H1 (cell line): ENCODE measurements at regions not wholly inside any gene's neighbourhood (a gene's known extent, or its start where the extent isn't known, plus 50 kb on each side); places are given as distances from the start of the nearest gene placed in this dataset.

Experiments used
- CTCF ChIA-PET: fragments of 300-600 bp; sonication (Branson Sonifier 250); formaldehyde crosslinking; loops from one replicate; lab custom pipeline; 2021; ENCODE audit not compliant: partially characterized antibody; lab: Charles Lee
- POLR2A ChIA-PET: fragments of 300-600 bp; sonication (Branson Sonifier 250); formaldehyde crosslinking; loops from one replicate; lab custom pipeline; 2021; ENCODE audit warnings: inconsistent platforms; ENCODE audit not compliant: partially characterized antibody; lab: Charles Lee
- DNase-seq, 2 experiments: peaks; one replicate each; pipeline versions ENCODE4 v3.0.0 to v3.0.0-alpha.2; 2010 to 2022; ENCODE audit warnings: low spot score in 2 of 2, low read depth in 1 of 2, mixed read lengths in 1 of 2
- FAIRE-seq: peaks from 2 replicates; lab custom pipeline; 2011; peaks lifted over from hg19 to GRCh38; lab: Jason Lieb, UNC
- H2AFZ ChIP-seq: 2 replicates; pipeline ENCODE4 v1.8.1; 2012; ENCODE audit warnings: low read length, inconsistent platforms
- H2AK5ac ChIP-seq: 2 replicates; pipeline ENCODE4 v1.6.1; 2013; ENCODE audit warnings: low read depth, low read length
- H2BK120ac ChIP-seq: replicated peaks from 2 replicates; pipeline ENCODE3; 2013; ENCODE audit warnings: low read depth, low read length, inconsistent platforms
- H2BK12ac ChIP-seq: 2 replicates; pipeline ENCODE4 v1.6.1; 2013; ENCODE audit warnings: low read depth, low read length
- H2BK15ac ChIP-seq: 2 replicates; pipeline ENCODE4 v1.6.1; 2013; ENCODE audit warnings: low read length
- H2BK20ac ChIP-seq: 2 replicates; pipeline ENCODE4 v1.6.1; 2013; ENCODE audit warnings: low read length
- H2BK5ac ChIP-seq: 2 replicates; pipeline ENCODE4 v1.6.1; 2013; ENCODE audit warnings: low read depth, low read length
- H3K14ac ChIP-seq: 2 replicates; pipeline ENCODE4 v1.6.1; 2013; ENCODE audit warnings: inconsistent platforms; ENCODE audit not compliant: insufficient read length
- H3K18ac ChIP-seq: 2 replicates; pipeline ENCODE4 v1.6.1; 2013; ENCODE audit warnings: low read length; ENCODE audit errors: extremely low read depth
- H3K23ac ChIP-seq: 2 replicates; pipeline ENCODE4 v1.6.1; 2013; ENCODE audit warnings: inconsistent platforms; ENCODE audit not compliant: insufficient read length
- H3K23me2 ChIP-seq: 2 replicates; pipeline ENCODE4 v1.6.1; 2013; ENCODE audit warnings: low read depth, low read length
- H3K27ac ChIP-seq: 2 replicates; pipeline ENCODE4 v1.6.1; 2011; ENCODE audit warnings: low read depth, low read length, inconsistent platforms
- H3K27me3 ChIP-seq, 4 experiments: replicated peaks in 1 of 4; 1 replicate in 1 of 4; 2 replicates in 3 of 4; pipeline versions ENCODE4 v1.6.1 to v1.8.1; 2011 to 2013; ENCODE audit warnings: low read length in 3 of 4, mild to moderate bottlenecking in 3 of 4, inconsistent platforms in 2 of 4, mixed read lengths in 2 of 4, moderate library complexity in 1 of 4; ENCODE audit not compliant: control insufficient read depth in 3 of 4, insufficient read depth in 3 of 4; ENCODE audit errors: extremely low read depth in 1 of 4
- H3K36me3 ChIP-seq, 4 experiments: 2 replicates each; pipeline versions ENCODE4 v1.6.1 to v1.8.1; 2011 to 2013; ENCODE audit warnings: mild to moderate bottlenecking in 4 of 4, low read length in 3 of 4, moderate library complexity in 2 of 4, control low read depth in 1 of 4, inconsistent platforms in 1 of 4; ENCODE audit not compliant: insufficient read depth in 4 of 4, control insufficient read depth in 2 of 4
- H3K4ac ChIP-seq: replicated peaks from 2 replicates; pipeline ENCODE3; 2013; ENCODE audit warnings: low read length, low read depth, mixed read lengths, inconsistent platforms; ENCODE audit not compliant: insufficient read length
- H3K4me1 ChIP-seq, 4 experiments: replicated peaks in 1 of 4; 1 replicate in 1 of 4; 2 replicates in 3 of 4; pipeline versions ENCODE4 v1.6.1 to v1.8.1; 2011 to 2013; ENCODE audit warnings: low read length in 3 of 4, inconsistent platforms in 2 of 4, mixed read lengths in 1 of 4; ENCODE audit not compliant: insufficient read depth in 4 of 4, control insufficient read depth in 3 of 4
- H3K4me2 ChIP-seq, 2 experiments: 2 replicates each; pipeline versions ENCODE4 v1.6.1 to v1.8.1; 2011 to 2013; ENCODE audit warnings: low read depth in 2 of 2, low read length in 2 of 2, control low read depth in 1 of 2, inconsistent platforms in 1 of 2, mild to moderate bottlenecking in 1 of 2; ENCODE audit not compliant: insufficient read depth in 1 of 2
- H3K4me3 ChIP-seq, 4 experiments: fragments of 200-600, 300-600 bp in 1 of 4; sonication (generic), shearing (Covaris generic), sonication (Bioruptor Twin) in 1 of 4; 2 replicates each; pipeline versions ENCODE4 v1.5.1 to v1.8.1; 2011 to 2016; ENCODE audit warnings: low read length in 4 of 4, low read depth in 3 of 4, control low read depth in 2 of 4, inconsistent platforms in 2 of 4, mild to moderate bottlenecking in 2 of 4, mixed read lengths in 1 of 4, moderate library complexity in 1 of 4; ENCODE audit not compliant: insufficient read depth in 2 of 4; ENCODE audit errors: extremely low read depth in 1 of 4
- H3K56ac ChIP-seq: replicated peaks from 2 replicates; pipeline ENCODE3; 2013; ENCODE audit warnings: low read depth, mild to moderate bottlenecking, mixed read lengths, low read length, inconsistent platforms; ENCODE audit not compliant: insufficient read length
- H3K79me1 ChIP-seq: 2 replicates; pipeline ENCODE4 v1.6.1; 2013; ENCODE audit warnings: low read depth, low read length, control low read depth
- H3K79me2 ChIP-seq, 2 experiments: 2 replicates each; pipeline versions ENCODE4 v1.6.1 to v1.8.1; 2012 to 2013; ENCODE audit warnings: low read length in 2 of 2, mild to moderate bottlenecking in 2 of 2, inconsistent platforms in 1 of 2; ENCODE audit not compliant: insufficient read depth in 2 of 2, control insufficient read depth in 1 of 2
- H3K9ac ChIP-seq, 4 experiments: replicated peaks in 1 of 4; 1 replicate in 1 of 4; 2 replicates in 3 of 4; pipeline versions ENCODE4 v1.6.1 to v1.8.1; 2011 to 2013; ENCODE audit warnings: low read depth in 3 of 4, low read length in 3 of 4, control low read depth in 2 of 4, mild to moderate bottlenecking in 2 of 4, moderate library complexity in 2 of 4, inconsistent platforms in 1 of 4; ENCODE audit errors: extremely low read depth in 1 of 4
- H3K9me3 ChIP-seq, 2 experiments: 2 replicates each; pipeline versions ENCODE4 v1.6.1 to v1.8.1; 2012 to 2013; ENCODE audit warnings: mild to moderate bottlenecking in 2 of 2, moderate library complexity in 2 of 2, control low read depth in 1 of 2, inconsistent platforms in 1 of 2, low read depth in 1 of 2, low read length in 1 of 2, mixed read lengths in 1 of 2; ENCODE audit not compliant: insufficient read depth in 2 of 2
- H4K20me1 ChIP-seq, 2 experiments: replicated peaks in 1 of 2; 2 replicates each; pipeline versions ENCODE3 to v1.8.1; 2011 to 2013; ENCODE audit warnings: inconsistent platforms in 2 of 2, low read length in 2 of 2, mild to moderate bottlenecking in 1 of 2; ENCODE audit not compliant: insufficient read depth in 2 of 2, control insufficient read depth in 1 of 2
- H4K5ac ChIP-seq: 2 replicates; pipeline ENCODE4 v1.6.1; 2013; ENCODE audit warnings: low read length, low read depth, mixed read lengths, inconsistent platforms; ENCODE audit not compliant: insufficient read length
- H4K8ac ChIP-seq: 2 replicates; pipeline ENCODE4 v1.8.0; 2013; ENCODE audit warnings: mild to moderate bottlenecking, moderate library complexity, low read length, inconsistent platforms; ENCODE audit not compliant: insufficient read depth; ENCODE audit errors: extremely low read depth
- H4K91ac ChIP-seq: replicated peaks from 2 replicates; pipeline ENCODE3; 2013; ENCODE audit warnings: low read length, mixed read lengths, inconsistent platforms; ENCODE audit not compliant: insufficient read length
- BRCA1 ChIP-seq: IDR thresholded peaks from 2 replicates; pipeline ENCODE4 v1.6.1; 2012; ENCODE audit warnings: low read depth, low read length, improper control_type of control experiment
- CHD1 ChIP-seq: IDR thresholded peaks from 2 replicates; pipeline ENCODE4 v1.6.1; 2012; ENCODE audit warnings: low read depth, low read length, improper control_type of control experiment
- EZH2 ChIP-seq: fragments of 200-600 bp; sonication (generic); IDR thresholded peaks from 2 replicates; pipeline ENCODE4 v1.7.1; 2012; ENCODE audit warnings: low read depth, mild to moderate bottlenecking, moderate library complexity, low read length, inconsistent platforms; ENCODE audit not compliant: severe bottlenecking
- HDAC6 ChIP-seq: IDR thresholded peaks from one replicate; pipeline ENCODE4 v1.7.1; 2012; ENCODE audit warnings: low read depth, mild to moderate bottlenecking, inconsistent platforms, low read length, moderate library complexity
- JUN ChIP-seq: IDR thresholded peaks from 2 replicates; pipeline ENCODE4 v1.6.1; 2011; ENCODE audit warnings: low read depth, mild to moderate bottlenecking, improper control_type of control experiment, low read length
- JUND ChIP-seq: IDR thresholded peaks from 2 replicates; pipeline ENCODE4 v1.6.1; 2011; ENCODE audit warnings: mild to moderate bottlenecking, improper control_type of control experiment, low read length
- MAFK ChIP-seq: IDR thresholded peaks from 2 replicates; pipeline ENCODE4 v1.6.1; 2012; ENCODE audit warnings: low read depth, mild to moderate bottlenecking, improper control_type of control experiment, low read length
- NRF1 ChIP-seq: IDR thresholded peaks from 2 replicates; pipeline ENCODE4 v1.6.1; 2011; ENCODE audit warnings: mild to moderate bottlenecking, low read depth, low read length, improper control_type of control experiment
- SIX5 ChIP-seq: IDR thresholded peaks from 2 replicates; pipeline ENCODE4 v1.6.1; 2011; ENCODE audit warnings: mild to moderate bottlenecking, low read depth, low read length
- SP4 ChIP-seq: IDR thresholded peaks from 2 replicates; pipeline ENCODE4 v1.6.1; 2012; ENCODE audit warnings: low read length, inconsistent platforms
- TAF1 ChIP-seq: IDR thresholded peaks from 2 replicates; pipeline ENCODE4 v1.6.1; 2011; ENCODE audit warnings: mild to moderate bottlenecking, low read depth, low read length
- YY1 ChIP-seq: IDR thresholded peaks from 2 replicates; pipeline ENCODE4 v1.6.1; 2011; ENCODE audit warnings: low read depth, mild to moderate bottlenecking, low read length
- WGBS, 2 experiments: shearing (Covaris generic) in 1 of 2; methylation state at CpG; one replicate each; pipeline versions ENCODE4 v1.1.6 to v1.1.7; 2013 to 2015; ENCODE audit warnings: low lambda C conversion rate in 2 of 2, mixed read lengths in 2 of 2, inconsistent platforms in 1 of 2, low coverage in 1 of 2, missing lambda C conversion rate in 1 of 2; ENCODE audit not compliant: insufficient replicate concordance in 2 of 2, insufficient coverage in 1 of 2, insufficient read length in 1 of 2; ENCODE audit errors: extremely low coverage in 1 of 2, missing lambda C conversion rate in 1 of 2; 5-methylcytosine and 5-hydroxymethylcytosine counted together
- TF ChIP-seq, protein P1 (sequence below): IDR thresholded peaks from 2 replicates; pipeline ENCODE4 v1.6.1; 2012; ENCODE audit warnings: inconsistent platforms
- TF ChIP-seq, protein P2 (sequence below): IDR thresholded peaks from 2 replicates; pipeline ENCODE4 v1.6.1; 2012; ENCODE audit warnings: low read length, inconsistent platforms

DNA sequence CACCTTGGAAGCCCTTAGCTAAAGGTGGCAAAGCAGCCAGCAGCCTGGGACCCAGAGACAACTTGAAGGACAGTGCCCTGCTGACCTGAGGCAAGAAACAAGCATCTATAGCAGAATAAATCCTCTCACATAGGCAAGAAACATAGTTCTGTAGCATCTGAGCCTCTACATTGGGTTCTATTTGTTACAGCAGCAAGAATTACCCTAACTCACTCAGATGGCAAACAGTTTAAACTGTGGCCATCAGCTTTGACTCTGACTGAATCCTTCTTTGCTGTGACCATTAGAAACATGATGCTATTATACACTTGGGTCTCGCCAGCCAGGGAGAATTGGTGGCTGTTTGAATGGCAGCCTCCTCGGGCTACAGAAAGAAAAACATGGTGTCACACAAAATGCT lies 53.1 kb upstream of the CCL1 start:
- no peak overlapping the region for H3K4ac ChIP-seq
- H3K14ac ChIP-seq, result no peak overlapping the region
- H2BK120ac ChIP-seq, result no peak overlapping the region
- H2BK20ac ChIP-seq, result no peak overlapping the region
- peaks cover 3% of the 10 kb centered on the region; the same call in 1 of the 2 replicates for H3K23me2 ChIP-seq
- no peaks in the 10 kb centered on the region; a peak in 1 of 8 replicates for H3K36me3 ChIP-seq
- H4K91ac ChIP-seq, result no peak overlapping the region
- H2BK15ac ChIP-seq, result no peak overlapping the region
- ChIA-PET CTCF (interaction anchor here (0.9 to 8.7 kb wide), 4 partner anchors 22 to 1377 kb away, joined by 3 to 49 read pairs (median 4); no protein-coding TSS in a partner anchor), POLR2A (no interaction called here)
- H3K4me2 ChIP-seq, result no peak overlapping the region
- no peaks in the 10 kb centered on the region for H4K20me1 ChIP-seq
- no peak overlapping the region for H3K56ac ChIP-seq
- no peak for FAIRE-seq
- no peak for DNase-seq
- H3K4me3 ChIP-seq, result no peak overlapping the region
- H2AK5ac ChIP-seq, result no peak overlapping the region
- no peaks in the 10 kb centered on the region for H3K79me1 ChIP-seq
- peaks cover 5 to 23% (median 15%) of the 10 kb centered on the region in 4 experiments; a peak in 5 of 7 replicates for H3K4me1 ChIP-seq
- H3K23ac ChIP-seq, result no peak overlapping the region
- 0 out of 2 replicates have a peak overlapping the region, but pooled peaks have one; percentile 39 for H3K18ac ChIP-seq
- H2BK12ac ChIP-seq, result peak overlapping the region; percentile 7; the same call in 1 of the 2 replicates
- no peak overlapping the region for H2AFZ ChIP-seq
- peaks cover 0 to 5% (median 1%) of the 10 kb centered on the region in 4 experiments; a peak in 4 of 7 replicates for H3K27me3 ChIP-seq
- H2BK5ac ChIP-seq, result no peak overlapping the region
- H3K9me3 ChIP-seq, result no peaks in the 10 kb centered on the region
- H4K5ac ChIP-seq, result no peak overlapping the region
- H3K27ac ChIP-seq, result no peak overlapping the region
- no peak overlapping the region for H4K8ac ChIP-seq
- WGBS, 2 experiments, result 97% methylated on average over 2 of the region's 2 CpGs; no CpG with 5 or more reads in 1 of the 2 experiments
- H3K79me2 ChIP-seq, result no peaks in the 10 kb centered on the region
- H3K9ac ChIP-seq, result no peak overlapping the region
- TF ChIP-seq JUN, result no peak
- no peak for TF ChIP-seq YY1
- no peak for TF ChIP-seq SIX5
- TF ChIP-seq, protein P1, sequence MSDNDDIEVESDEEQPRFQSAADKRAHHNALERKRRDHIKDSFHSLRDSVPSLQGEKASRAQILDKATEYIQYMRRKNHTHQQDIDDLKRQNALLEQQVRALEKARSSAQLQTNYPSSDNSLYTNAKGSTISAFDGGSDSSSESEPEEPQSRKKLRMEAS, result no peak
- TF ChIP-seq, protein P2, sequence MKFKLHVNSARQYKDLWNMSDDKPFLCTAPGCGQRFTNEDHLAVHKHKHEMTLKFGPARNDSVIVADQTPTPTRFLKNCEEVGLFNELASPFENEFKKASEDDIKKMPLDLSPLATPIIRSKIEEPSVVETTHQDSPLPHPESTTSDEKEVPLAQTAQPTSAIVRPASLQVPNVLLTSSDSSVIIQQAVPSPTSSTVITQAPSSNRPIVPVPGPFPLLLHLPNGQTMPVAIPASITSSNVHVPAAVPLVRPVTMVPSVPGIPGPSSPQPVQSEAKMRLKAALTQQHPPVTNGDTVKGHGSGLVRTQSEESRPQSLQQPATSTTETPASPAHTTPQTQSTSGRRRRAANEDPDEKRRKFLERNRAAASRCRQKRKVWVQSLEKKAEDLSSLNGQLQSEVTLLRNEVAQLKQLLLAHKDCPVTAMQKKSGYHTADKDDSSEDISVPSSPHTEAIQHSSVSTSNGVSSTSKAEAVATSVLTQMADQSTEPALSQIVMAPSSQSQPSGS, result no peak
- no peak for TF ChIP-seq TAF1
- no peak for TF ChIP-seq NRF1
- TF ChIP-seq EZH2, result no peak
- TF ChIP-seq CHD1, result no peak
- TF ChIP-seq JUND, result no peak
- no peak for TF ChIP-seq BRCA1
- TF ChIP-seq HDAC6, result no peak
- TF ChIP-seq MAFK, result no peak
- TF ChIP-seq SP4, result no peak
